Adrenal gland (tissue), 9 donors: ENCODE measurements at regions not wholly inside any gene's neighbourhood (a gene's known extent, or its start where the extent isn't known, plus 50 kb on each side); places are given as distances from the start of the nearest gene placed in this dataset.

Experiments used
- DNase-seq, 7 donors: peaks; one replicate each; pipeline ENCODE4 v3.0.0-alpha.2; 2019 to 2020
- H3K27ac ChIP-seq, 5 donors: fragments of 200-600 bp; sonication (generic) in 4 of 5; 1 replicate in 3 of 5; 2 replicates in 2 of 5; pipeline versions ENCODE4 v1.5.1 to v1.8.0; 2016 to 2020; ENCODE audit warnings: mild to moderate bottlenecking in 1 of 5
- H3K27me3 ChIP-seq: fragments of 200-600 bp; 2 replicates; pipeline ENCODE4 v1.8.0; 2021
- H3K36me3 ChIP-seq, 2 donors: fragments of 200-600 bp; replicated peaks in 1 of 2; 1 replicate in 1 of 2; 2 replicates in 1 of 2; pipeline versions ENCODE4 v1.5.1 to v1.8.0; 2018 to 2022
- H3K4me1 ChIP-seq, 2 donors: fragments of 200-600 bp; replicated peaks in 1 of 2; 1 replicate in 1 of 2; 2 replicates in 1 of 2; pipeline versions ENCODE4 v1.5.1 to v1.8.0; 2018 to 2021
- H3K4me3 ChIP-seq, 4 donors: fragments of 200-600 bp; sonication (generic) in 3 of 4; one replicate each; pipeline ENCODE4 v1.5.1; 2016 to 2018
- H3K9me3 ChIP-seq, 3 donors: fragments of 200-600 bp; sonication (generic) in 1 of 3; replicated peaks in 1 of 3; 1 replicate in 2 of 3; 2 replicates in 1 of 3; pipeline versions ENCODE4 v1.5.1 to v1.8.0; 2016 to 2021
- CTCF ChIP-seq, 6 experiments: fragments of 450-650 bp in 4 of 6; fragments of 200-600 bp in 2 of 6; sonication (generic) in 1 of 6; IDR thresholded peaks; 1 replicate in 5 of 6; 2 replicates in 1 of 6; pipeline versions ENCODE4 v1.5.1 to v1.8.0; 2016 to 2021; ENCODE audit warnings: antibody characterized with exemption in 6 of 6, mild to moderate bottlenecking in 2 of 6, moderate library complexity in 1 of 6
- POLR2A ChIP-seq, 2 donors: fragments of 450-650 bp; IDR thresholded peaks; one replicate each; pipeline ENCODE4 v1.6.1; 2017; ENCODE audit warnings: antibody characterized with exemption in 2 of 2, mild to moderate bottlenecking in 2 of 2, moderate library complexity in 1 of 2
- WGBS, 4 donors: extraction: QIAGEN DNeasy Blood & Tissue Kit in 2 of 4; methylation state at CpG; one replicate each; pipeline versions ENCODE4 v1.1.5 to v1.1.7; 2013 to 2017; 5-methylcytosine and 5-hydroxymethylcytosine counted together
- intact Hi-C, 2 donors: fragments of 100-400 bp; cut with DNase I; formaldehyde crosslinking; loops; one replicate each; pipeline versions ENCODE4 v1.14.1 to v1.15.0; 2022 to 2023
- donor health status: healthy with polysubstance abuse.
- donor health status: Bipolar disorder and iron deficiency.
- donor health status: DM: yes; HTN: yes; CAD: no.
- donor health status: DM: no; HTN: no; CAD: no.
- donor health status: DM: no; HTN: no; CAD: no.

GRCh38 chr10:131421381-131421780 is 109.9 kb upstream of the TCERG1L start:
- no peak for TF ChIP-seq CTCF (IDR thresholded peaks at IDR 0.05)
- TF ChIP-seq POLR2A (IDR thresholded peaks at IDR 0.05): no peak
- intact Hi-C loops: no loop called here
- Histone ChIP-seq H3K9me3 (no peaks in the 10 kb centered on the region), H3K27me3 (no peaks in the 10 kb centered on the region), H3K36me3 (no peaks in the 10 kb centered on the region), H3K4me1 (peaks cover 10% of the 10 kb centered on the region in 2 donors), H3K27ac (no peak overlapping the region), H3K4me3 (no peak overlapping the region)
- WGBS, 4 donors: 76 to 94% (median 92%) methylated on average over 2 to 5 of the region's 5 CpGs
- no peak for DNase-seq

DNA sequence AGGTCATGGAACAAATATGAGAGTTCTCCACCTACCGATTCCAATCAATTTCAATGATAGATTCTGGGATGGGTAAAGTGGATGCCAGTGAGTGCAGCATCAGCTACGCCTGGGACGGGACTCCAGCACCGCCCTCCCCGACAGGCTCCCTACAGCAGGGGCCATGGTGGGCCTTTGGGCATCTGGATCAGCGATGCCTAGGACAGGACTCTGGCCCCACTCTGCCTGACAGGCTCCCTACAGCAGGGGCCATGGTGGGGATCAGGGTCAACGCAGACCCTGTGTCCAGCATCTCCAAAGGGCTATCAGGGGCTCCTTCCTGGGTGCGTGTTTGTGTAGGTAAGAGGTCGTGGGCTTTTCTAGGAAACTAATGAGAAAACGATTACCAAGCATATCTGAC is 111.2 kb upstream of the TCERG1L start:
- 92 to 95% (median 93%) methylated on average over 9 to 10 of the region's 10 CpGs for WGBS, 4 donors
- Histone ChIP-seq H3K27me3 (no peaks in the 10 kb centered on the region), H3K4me3 (no peak overlapping the region), H3K36me3 (no peaks in the 10 kb centered on the region), H3K9me3 (no peaks in the 10 kb centered on the region), H3K4me1 (peaks cover 16 to 23% of the 10 kb centered on the region in 2 donors), H3K27ac (no peak overlapping the region)
- no peak for DNase-seq
- TF ChIP-seq POLR2A (IDR thresholded peaks at IDR 0.05) (no peak), CTCF (IDR thresholded peaks at IDR 0.05) (no peak)
- intact Hi-C loops: no loop called here

GRCh38 chr10:131424053-131424452 is 112.5 kb upstream of the TCERG1L start:
- H3K27me3 ChIP-seq: no peaks in the 10 kb centered on the region
- DNase-seq: no peak
- H3K9me3 ChIP-seq: no peaks in the 10 kb centered on the region
- TF ChIP-seq CTCF (IDR thresholded peaks at IDR 0.05): no peak
- no peak for TF ChIP-seq POLR2A (IDR thresholded peaks at IDR 0.05)
- H3K4me3 ChIP-seq: no peak overlapping the region
- H3K36me3 ChIP-seq: no peaks in the 10 kb centered on the region
- intact Hi-C loops: no loop called here
- H3K4me1 ChIP-seq: peaks cover 16 to 24% of the 10 kb centered on the region in 2 donors
- H3K27ac ChIP-seq: no peak overlapping the region
- 61 to 70% (median 62%) methylated on average over 6 of the region's 6 CpGs for WGBS, 4 donors

- no peak overlapping the region for H3K4me3 ChIP-seq
- intact Hi-C loops: no loop called here
- peak overlapping the region in 1 of 5 donors; percentile 82 for H3K27ac ChIP-seq
- H3K9me3 ChIP-seq: no peaks in the 10 kb centered on the region
- H3K4me1 ChIP-seq: peaks cover 16 to 24% of the 10 kb centered on the region in 2 donors
- no peak for TF ChIP-seq CTCF (IDR thresholded peaks at IDR 0.05)
- TF ChIP-seq POLR2A (IDR thresholded peaks at IDR 0.05): no peak
- no peak for DNase-seq
- no peaks in the 10 kb centered on the region for H3K27me3 ChIP-seq
- WGBS, 4 donors: 71 to 86% (median 85%) methylated on average over 12 of the region's 12 CpGs
- no peaks in the 10 kb centered on the region for H3K36me3 ChIP-seq
Measured at GRCh38 chr10:131424836-131425491, 113.4 kb upstream of the TCERG1L start.
